Esophagus muscularis mucosa (tissue), 4 donors: ENCODE measurements at regions not wholly inside any gene's neighbourhood (a gene's known extent, or its start where the extent isn't known, plus 50 kb on each side); places are given as distances from the start of the nearest gene placed in this dataset.

Source experiments
- DNase-seq: peaks from one replicate; pipeline ENCODE4 v3.0.0-alpha.2; 2017; ENCODE audit errors: extremely low spot score
- H3K27ac ChIP-seq, 4 donors: fragments of 200-600 bp; sonication (generic); replicated peaks in 1 of 4; 1 replicate in 3 of 4; 2 replicates in 1 of 4; pipeline ENCODE4 v1.5.1; 2016 to 2019; ENCODE audit warnings: mild to moderate bottlenecking in 1 of 4
- H3K27me3 ChIP-seq, 4 donors: fragments of 200-600 bp; sonication (generic); one replicate each; pipeline versions ENCODE4 v1.5.1 to v1.6.0; 2016 to 2019
- H3K36me3 ChIP-seq, 4 donors: fragments of 200-600 bp; sonication (generic); one replicate each; pipeline ENCODE4 v1.5.1; 2016 to 2019
- H3K4me1 ChIP-seq, 4 donors: fragments of 200-600 bp; sonication (generic); one replicate each; pipeline ENCODE4 v1.5.1; 2016 to 2019
- H3K4me3 ChIP-seq, 4 donors: fragments of 200-600 bp; sonication (generic); 1 replicate in 2 of 4; 2 replicates in 2 of 4; pipeline ENCODE4 v1.5.1; 2016 to 2019; ENCODE audit warnings: mild to moderate bottlenecking in 4 of 4, moderate library complexity in 1 of 4
- H3K9me3 ChIP-seq, 4 donors: fragments of 200-600 bp; sonication (generic); 1 replicate in 3 of 4; 2 replicates in 1 of 4; pipeline ENCODE4 v1.5.1; 2016 to 2019
- CTCF ChIP-seq, 3 experiments: fragments of 200-600 bp in 2 of 3; fragments of 450-650 bp in 1 of 3; sonication (generic) in 2 of 3; IDR thresholded peaks; one replicate each; pipeline ENCODE4 v1.5.1; 2017 to 2019; ENCODE audit warnings: antibody characterized with exemption in 3 of 3, mild to moderate bottlenecking in 2 of 3, moderate library complexity in 1 of 3
- EP300 ChIP-seq: sonication (generic); formaldehyde crosslinking; IDR thresholded peaks from one replicate; pipeline ENCODE4 v1.6.1; 2017; ENCODE audit warnings: antibody characterized with exemption
- POLR2A ChIP-seq: fragments of 450-650 bp; IDR thresholded peaks from one replicate; pipeline ENCODE4 v1.6.1; 2017; ENCODE audit warnings: antibody characterized with exemption, moderate library complexity, mild to moderate bottlenecking, low read depth
- POLR2AphosphoS5 ChIP-seq, 2 donors: sonication (generic); formaldehyde crosslinking; IDR thresholded peaks; one replicate each; pipeline ENCODE4 v1.6.1; 2017; ENCODE audit warnings: antibody characterized with exemption in 2 of 2
- WGBS: methylation state at CpG from one replicate; pipeline ENCODE4 v1.1.5; 2018; 5-methylcytosine and 5-hydroxymethylcytosine counted together
- intact Hi-C: fragments of 100-400 bp; cut with DNase I; formaldehyde crosslinking; loops from one replicate; pipeline ENCODE4 v1.15.1; 2023

- WGBS: 74% methylated on average over 2 of the region's 2 CpGs
- Histone ChIP-seq H3K36me3 (no peaks in the 10 kb centered on the region), H3K27me3 (no peaks in the 10 kb centered on the region), H3K27ac (no peak overlapping the region), H3K4me1 (peaks cover 0 to 18% (median 3%) of the 10 kb centered on the region in 4 donors), H3K4me3 (no peak overlapping the region), H3K9me3 (no peaks in the 10 kb centered on the region)
- TF ChIP-seq POLR2AphosphoS5 (IDR thresholded peaks at IDR 0.05) (peak; percentile 7 to 8), EP300 (no peak)
- peak; percentile 72 for DNase-seq
- intact Hi-C loops: no loop called here
Observed at GRCh38 chr3:124131580-124131979, 139.7 kb upstream of the ROPN1 start.

DNA sequence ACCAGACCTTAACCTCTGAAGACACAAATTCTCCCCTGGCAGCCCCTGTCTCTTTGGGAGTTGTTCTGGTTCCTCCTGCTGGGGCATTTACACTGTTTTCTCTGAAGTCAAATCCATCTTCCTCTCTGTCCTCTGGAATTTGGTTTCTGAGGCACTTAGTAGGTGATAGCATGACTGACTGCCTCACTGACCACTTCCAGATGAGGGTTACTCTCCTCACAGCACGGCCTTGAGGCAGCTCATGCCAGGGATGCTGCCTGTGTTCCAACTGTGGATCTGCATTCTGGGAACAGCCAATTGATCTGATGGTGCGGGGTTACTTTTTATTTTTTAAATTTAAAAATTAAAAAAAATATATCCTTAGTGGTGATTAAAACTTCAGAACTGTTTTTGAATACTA lies 140.9 kb upstream of the ROPN1 start:
- no peak for TF ChIP-seq CTCF (IDR thresholded peaks at IDR 0.05)
- no peak for TF ChIP-seq POLR2AphosphoS5 (IDR thresholded peaks at IDR 0.05)
- no peak for TF ChIP-seq EP300
- no peak for TF ChIP-seq POLR2A
- DNase-seq: peak; percentile 37
- no peaks in the 10 kb centered on the region for H3K36me3 ChIP-seq
- WGBS: 43% methylated on average over 2 of the region's 2 CpGs
- peaks cover 0 to 18% (median 3%) of the 10 kb centered on the region in 4 donors for H3K4me1 ChIP-seq
- intact Hi-C loops: no loop called here
- H3K9me3 ChIP-seq: no peaks in the 10 kb centered on the region
- H3K4me3 ChIP-seq: no peak overlapping the region
- H3K27me3 ChIP-seq: no peaks in the 10 kb centered on the region
- H3K27ac ChIP-seq: no peak overlapping the region

GRCh38 chr3:124133366-124133940 lies 141.5 kb upstream of the ROPN1 start:
- intact Hi-C loops: no loop called here
- 70% methylated on average over 5 of the region's 6 CpGs for WGBS
- peaks cover 0 to 18% (median 3%) of the 10 kb centered on the region in 4 donors for H3K4me1 ChIP-seq
- H3K27me3 ChIP-seq: no peaks in the 10 kb centered on the region
- peak; percentile 85 for DNase-seq
- no peak for TF ChIP-seq CTCF (IDR thresholded peaks at IDR 0.05)
- no peak for TF ChIP-seq POLR2A
- no peak for TF ChIP-seq EP300
- no peak for TF ChIP-seq POLR2AphosphoS5 (IDR thresholded peaks at IDR 0.05)
- no peak overlapping the region for H3K4me3 ChIP-seq
- no peak overlapping the region for H3K27ac ChIP-seq
- H3K36me3 ChIP-seq: no peaks in the 10 kb centered on the region
- no peaks in the 10 kb centered on the region for H3K9me3 ChIP-seq

- TF ChIP-seq CTCF (IDR thresholded peaks at IDR 0.05) (no peak), POLR2AphosphoS5 (IDR thresholded peaks at IDR 0.05) (no peak), EP300 (no peak)
- H3K36me3 ChIP-seq: no peaks in the 10 kb centered on the region
- intact Hi-C loops: no loop called here
- no peak overlapping the region for H3K27ac ChIP-seq
- no peaks in the 10 kb centered on the region for H3K9me3 ChIP-seq
- no peak overlapping the region for H3K4me3 ChIP-seq
- H3K4me1 ChIP-seq: peaks cover 9 to 21% (median 13%) of the 10 kb centered on the region in 4 donors
- H3K27me3 ChIP-seq: no peaks in the 10 kb centered on the region
- no peak for DNase-seq
Observed at GRCh38 chr3:124137216-124137615, 145.3 kb upstream of the ROPN1 start.

- intact Hi-C loops: no loop called here
- TF ChIP-seq POLR2A (no peak), POLR2AphosphoS5 (IDR thresholded peaks at IDR 0.05) (no peak), CTCF (IDR thresholded peaks at IDR 0.05) (no peak)
- H3K9me3 ChIP-seq: no peaks in the 10 kb centered on the region
Observed at GRCh38 chr3:124138148-124138547, 146.2 kb upstream of the ROPN1 start.

More at GRCh38 chr3:124138148-124138547, 146.2 kb upstream of the ROPN1 start:
- Histone ChIP-seq H3K4me3 (no peak overlapping the region), H3K27me3 (no peaks in the 10 kb centered on the region), H3K27ac (no peak overlapping the region), H3K4me1 (peaks cover 14 to 27% (median 18%) of the 10 kb centered on the region in 4 donors), H3K36me3 (no peaks in the 10 kb centered on the region)
- no peak for DNase-seq
